ENCODE measurements at regions not wholly inside any gene's neighbourhood (a gene's known extent, or its start where the extent isn't known, plus 50 kb on each side); places are given as distances from the start of the nearest gene placed in this dataset.
"Not testable (repeated sequence)": the region's sequence is repeated elsewhere in the genome, so short reads cannot be mapped to it uniquely, and the experiment has no call there.

GRCh38 chr6:130558131-130558530, 192.3 kb downstream of the TMEM200A start:
- Histone ChIP-seq H3K9ac (ENCODE audit: low read length) (no peak overlapping the region), H3K36me3 (ENCODE audit: insufficient read depth, low read length) (no peaks in the 10 kb centered on the region), H3K4me3 (ENCODE audit: low read depth in 1 of 2, low read length in 2 of 2) (no peak overlapping the region), H3K27me3 (ENCODE audit: control insufficient read depth in 1 of 2, insufficient read depth in 2 of 2, low read length in 2 of 2) (no peaks in the 10 kb centered on the region), H3K4me1 (ENCODE audit: insufficient read depth, low read length) (no peaks in the 10 kb centered on the region), H3K9me3 (ENCODE audit: low read length) (no peaks in the 10 kb centered on the region), H3K27ac (ENCODE audit: low read depth, low read length) (no peak overlapping the region)

- H3K9me3 ChIP-seq (ENCODE audit: low read length) = no peaks in the 10 kb centered on the region
- no peaks in the 10 kb centered on the region for H3K36me3 ChIP-seq (ENCODE audit: insufficient read depth, low read length)
- no peak overlapping the region for H3K27ac ChIP-seq (ENCODE audit: low read depth, low read length)
- no peaks in the 10 kb centered on the region for H3K27me3 ChIP-seq (ENCODE audit: control insufficient read depth in 1 of 2, insufficient read depth in 2 of 2, low read length in 2 of 2)
- no peak overlapping the region for H3K9ac ChIP-seq (ENCODE audit: low read length)
- no peak overlapping the region for H3K4me3 ChIP-seq (ENCODE audit: low read depth in 1 of 2, low read length in 2 of 2)
- no peaks in the 10 kb centered on the region for H3K4me1 ChIP-seq (ENCODE audit: insufficient read depth, low read length)
These were observed 193.3 kb downstream of the TMEM200A start for GRCh38 chr6:130559166-130559565.

- no peaks in the 10 kb centered on the region for H3K4me1 ChIP-seq (ENCODE audit: insufficient read depth, low read length)
- H3K4me3 ChIP-seq (ENCODE audit: low read depth in 1 of 2, low read length in 2 of 2) = no peak overlapping the region
These were observed 194.4 kb downstream of the TMEM200A start for GRCh38 chr6:130560231-130560630.

GRCh38 chr6:130561159-130561558, 195.3 kb downstream of the TMEM200A start:
- H3K9ac ChIP-seq (ENCODE audit: low read length); H3K4me3 ChIP-seq (ENCODE audit: low read depth in 1 of 2, low read length in 2 of 2); H3K27ac ChIP-seq (ENCODE audit: low read depth, low read length); H3K9me3 ChIP-seq (ENCODE audit: low read length); H3K27me3 ChIP-seq (ENCODE audit: control insufficient read depth in 1 of 2, insufficient read depth in 2 of 2, low read length in 2 of 2); H3K4me1 ChIP-seq (ENCODE audit: insufficient read depth, low read length); H3K36me3 ChIP-seq (ENCODE audit: insufficient read depth, low read length): not testable (repeated sequence)

More at GRCh38 chr6:130560231-130560630, 194.4 kb downstream of the TMEM200A start:
- Histone ChIP-seq H3K36me3 (ENCODE audit: insufficient read depth, low read length) (no peaks in the 10 kb centered on the region), H3K9ac (ENCODE audit: low read length) (no peak overlapping the region), H3K27ac (ENCODE audit: low read depth, low read length) (no peak overlapping the region), H3K27me3 (ENCODE audit: control insufficient read depth in 1 of 2, insufficient read depth in 2 of 2, low read length in 2 of 2) (no peaks in the 10 kb centered on the region), H3K9me3 (ENCODE audit: low read length) (no peaks in the 10 kb centered on the region)

- Histone ChIP-seq H3K9ac (ENCODE audit: low read length) (no peak overlapping the region), H3K27me3 (ENCODE audit: control insufficient read depth in 1 of 2, insufficient read depth in 2 of 2, low read length in 2 of 2) (no peaks in the 10 kb centered on the region), H3K4me3 (ENCODE audit: low read depth in 1 of 2, low read length in 2 of 2) (no peak overlapping the region), H3K27ac (ENCODE audit: low read depth, low read length) (no peak overlapping the region), H3K36me3 (ENCODE audit: insufficient read depth, low read length) (no peaks in the 10 kb centered on the region), H3K4me1 (ENCODE audit: insufficient read depth, low read length) (no peaks in the 10 kb centered on the region), H3K9me3 (ENCODE audit: low read length) (no peaks in the 10 kb centered on the region)
These were observed 199.9 kb downstream of the TMEM200A start for GRCh38 chr6:130565696-130566095.

- Histone ChIP-seq H3K9me3 (ENCODE audit: low read length) (no peaks in the 10 kb centered on the region), H3K27ac (ENCODE audit: low read depth, low read length) (no peak overlapping the region), H3K4me3 (ENCODE audit: low read depth in 1 of 2, low read length in 2 of 2) (no peak overlapping the region), H3K27me3 (ENCODE audit: control insufficient read depth in 1 of 2, insufficient read depth in 2 of 2, low read length in 2 of 2) (no peaks in the 10 kb centered on the region), H3K36me3 (ENCODE audit: insufficient read depth, low read length) (no peaks in the 10 kb centered on the region), H3K4me1 (ENCODE audit: insufficient read depth, low read length) (no peaks in the 10 kb centered on the region), H3K9ac (ENCODE audit: low read length) (no peak overlapping the region)
These were observed 208.3 kb downstream of the TMEM200A start for GRCh38 chr6:130574146-130574545.

- no peaks in the 10 kb centered on the region for H3K27me3 ChIP-seq (ENCODE audit: control insufficient read depth in 1 of 2, insufficient read depth in 2 of 2, low read length in 2 of 2)
- no peaks in the 10 kb centered on the region for H3K36me3 ChIP-seq (ENCODE audit: insufficient read depth, low read length)
- no peak overlapping the region for H3K4me3 ChIP-seq (ENCODE audit: low read depth in 1 of 2, low read length in 2 of 2)
- H3K4me1 ChIP-seq (ENCODE audit: insufficient read depth, low read length) = no peaks in the 10 kb centered on the region
- H3K9me3 ChIP-seq (ENCODE audit: low read length) = no peaks in the 10 kb centered on the region
- no peak overlapping the region for H3K27ac ChIP-seq (ENCODE audit: low read depth, low read length)
- H3K9ac ChIP-seq (ENCODE audit: low read length) = no peak overlapping the region
These were observed 209.7 kb downstream of the TMEM200A start for GRCh38 chr6:130575557-130575956.

GRCh38 chr6:130575971-130576370, 210.2 kb downstream of the TMEM200A start:
- Histone ChIP-seq H3K4me3 (ENCODE audit: low read depth in 1 of 2, low read length in 2 of 2) (no peak overlapping the region), H3K36me3 (ENCODE audit: insufficient read depth, low read length) (no peaks in the 10 kb centered on the region), H3K9ac (ENCODE audit: low read length) (no peak overlapping the region), H3K27me3 (ENCODE audit: control insufficient read depth in 1 of 2, insufficient read depth in 2 of 2, low read length in 2 of 2) (no peaks in the 10 kb centered on the region), H3K9me3 (ENCODE audit: low read length) (no peaks in the 10 kb centered on the region), H3K4me1 (ENCODE audit: insufficient read depth, low read length) (no peaks in the 10 kb centered on the region), H3K27ac (ENCODE audit: low read depth, low read length) (no peak overlapping the region)

GRCh38 chr6:130577178-130577919, 211.5 kb downstream of the TMEM200A start:
- Histone ChIP-seq H3K4me1 (ENCODE audit: insufficient read depth, low read length) (no peaks in the 10 kb centered on the region), H3K27ac (ENCODE audit: low read depth, low read length) (no peak overlapping the region)

GRCh38 chr6:130578713-130579112, 212.9 kb downstream of the TMEM200A start:
- Histone ChIP-seq H3K27ac (ENCODE audit: low read depth, low read length) (no peak overlapping the region), H3K27me3 (ENCODE audit: control insufficient read depth in 1 of 2, insufficient read depth in 2 of 2, low read length in 2 of 2) (no peaks in the 10 kb centered on the region), H3K36me3 (ENCODE audit: insufficient read depth, low read length) (no peaks in the 10 kb centered on the region)

More at GRCh38 chr6:130577178-130577919, 211.5 kb downstream of the TMEM200A start:
- H3K9me3 ChIP-seq (ENCODE audit: low read length) = no peaks in the 10 kb centered on the region
- no peaks in the 10 kb centered on the region for H3K36me3 ChIP-seq (ENCODE audit: insufficient read depth, low read length)
- no peak overlapping the region for H3K9ac ChIP-seq (ENCODE audit: low read length)
- no peaks in the 10 kb centered on the region for H3K27me3 ChIP-seq (ENCODE audit: control insufficient read depth in 1 of 2, insufficient read depth in 2 of 2, low read length in 2 of 2)
- H3K4me3 ChIP-seq (ENCODE audit: low read depth in 1 of 2, low read length in 2 of 2) = no peak overlapping the region

GRCh38 chr6:130583268-130583667, 217.5 kb downstream of the TMEM200A start:
- no peaks in the 10 kb centered on the region for H3K36me3 ChIP-seq (ENCODE audit: insufficient read depth, low read length)
- H3K9me3 ChIP-seq (ENCODE audit: low read length) = no peaks in the 10 kb centered on the region
- no peaks in the 10 kb centered on the region for H3K27me3 ChIP-seq (ENCODE audit: control insufficient read depth in 1 of 2, insufficient read depth in 2 of 2, low read length in 2 of 2)
- H3K27ac ChIP-seq (ENCODE audit: low read depth, low read length) = no peak overlapping the region
- H3K4me3 ChIP-seq (ENCODE audit: low read depth in 1 of 2, low read length in 2 of 2) = no peak overlapping the region
- H3K9ac ChIP-seq (ENCODE audit: low read length) = no peak overlapping the region
- no peaks in the 10 kb centered on the region for H3K4me1 ChIP-seq (ENCODE audit: insufficient read depth, low read length)

More at GRCh38 chr6:130578713-130579112, 212.9 kb downstream of the TMEM200A start:
- no peak overlapping the region for H3K9ac ChIP-seq (ENCODE audit: low read length)
- no peaks in the 10 kb centered on the region for H3K4me1 ChIP-seq (ENCODE audit: insufficient read depth, low read length)
- no peak overlapping the region for H3K4me3 ChIP-seq (ENCODE audit: low read depth in 1 of 2, low read length in 2 of 2)
- no peaks in the 10 kb centered on the region for H3K9me3 ChIP-seq (ENCODE audit: low read length)

- H3K27me3 ChIP-seq (ENCODE audit: control insufficient read depth in 1 of 2, insufficient read depth in 2 of 2, low read length in 2 of 2) = no peaks in the 10 kb centered on the region
- no peak overlapping the region for H3K9ac ChIP-seq (ENCODE audit: low read length)
- no peaks in the 10 kb centered on the region for H3K4me1 ChIP-seq (ENCODE audit: insufficient read depth, low read length)
- no peak overlapping the region for H3K4me3 ChIP-seq (ENCODE audit: low read depth in 1 of 2, low read length in 2 of 2)
- H3K9me3 ChIP-seq (ENCODE audit: low read length) = no peaks in the 10 kb centered on the region
- no peaks in the 10 kb centered on the region for H3K36me3 ChIP-seq (ENCODE audit: insufficient read depth, low read length)
- H3K27ac ChIP-seq (ENCODE audit: low read depth, low read length) = no peak overlapping the region
These were observed 219.8 kb downstream of the TMEM200A start for GRCh38 chr6:130585587-130585986.
